Panc1 (cell line): ENCODE measurements at regions not wholly inside any gene's neighbourhood (a gene's known extent, or its start where the extent isn't known, plus 50 kb on each side); places are given as distances from the start of the nearest gene placed in this dataset.

Source experiments
- ATAC-seq: fragments of 200-7000 bp; cut with Tn5 transposase; 2 replicates; pipeline ENCODE4 v1.9.1; 2020; ENCODE audit warnings: mild to moderate bottlenecking, moderate library complexity
- BruUV-seq: library from RNA; stranded (reverse); fragments of 400-500 nt; replicated peaks from 2 replicates; lab custom pipeline; 2021; lab: Mats Ljungman, UMichigan
- CTCF ChIA-PET: fragments of 300-600 bp; sonication (Branson Sonifier 250); formaldehyde crosslinking; loops from one replicate; lab custom pipeline; 2022; ENCODE audit warnings: antibody characterized with exemption; lab: Charles Lee
- POLR2A ChIA-PET: fragments of 300-600 bp; sonication (Branson Sonifier 250); formaldehyde crosslinking; loops from one replicate; lab custom pipeline; 2022; ENCODE audit warnings: antibody characterized with exemption; lab: Charles Lee
- DNase-seq: peaks from one replicate; pipeline ENCODE4 v3.0.0-alpha.2; 2010; ENCODE audit warnings: low read depth, low spot score
- H3K27ac ChIP-seq: 2 replicates; pipeline ENCODE4 v1.5.1; 2011; ENCODE audit warnings: mild to moderate bottlenecking, low read length, inconsistent platforms
- H3K27me3 ChIP-seq: fragments of 200-500 bp; sonication (Bioruptor generic); 2 replicates; pipeline ENCODE4 v1.6.0; 2014; ENCODE audit warnings: low read length, inconsistent platforms; ENCODE audit not compliant: control insufficient read depth, insufficient read depth
- H3K36me3 ChIP-seq: fragments of 200-500 bp; sonication (Bioruptor generic); 2 replicates; pipeline ENCODE4 v1.5.1; 2014; ENCODE audit warnings: inconsistent platforms, mild to moderate bottlenecking, low read length, moderate library complexity; ENCODE audit not compliant: control insufficient read depth, insufficient read depth
- H3K4me1 ChIP-seq: 2 replicates; pipeline ENCODE4 v1.5.1; 2011; ENCODE audit warnings: inconsistent platforms, mild to moderate bottlenecking, low read length, moderate library complexity; ENCODE audit not compliant: control insufficient read depth, insufficient read depth
- H3K4me3 ChIP-seq, 2 experiments: 2 replicates each; pipeline ENCODE4 v1.5.1; 2011 to 2012; ENCODE audit warnings: low read depth in 2 of 2, low read length in 2 of 2, mild to moderate bottlenecking in 2 of 2, inconsistent platforms in 1 of 2, moderate library complexity in 1 of 2
- H3K9me3 ChIP-seq: fragments of 200-500 bp; sonication (Bioruptor generic); 2 replicates; pipeline ENCODE4 v1.5.1; 2014; ENCODE audit warnings: low read depth, mild to moderate bottlenecking, inconsistent platforms, low read length, moderate library complexity; ENCODE audit not compliant: control insufficient read depth, insufficient read depth
- CTCF ChIP-seq: fragments of 450-650 bp; IDR thresholded peaks from 2 replicates; pipeline ENCODE4 v1.5.1; 2017; ENCODE audit warnings: mild to moderate bottlenecking
- POLR2AphosphoS5 ChIP-seq: IDR thresholded peaks from 2 replicates; pipeline ENCODE4 v1.6.1; 2012; ENCODE audit warnings: mild to moderate bottlenecking, low read depth, low read length, moderate library complexity
- REST ChIP-seq, 2 experiments: IDR thresholded peaks; 2 replicates each; pipeline ENCODE4 v1.6.1; 2011 to 2012; ENCODE audit warnings: low read depth in 2 of 2, control low read depth in 1 of 2, low read length in 1 of 2, mild to moderate bottlenecking in 1 of 2, moderate library complexity in 1 of 2; ENCODE audit not compliant: insufficient read depth in 1 of 2
- SIN3A ChIP-seq: IDR thresholded peaks from 2 replicates; pipeline ENCODE4 v1.6.1; 2012; ENCODE audit warnings: low read depth, mild to moderate bottlenecking, low read length, moderate library complexity, borderline replicate concordance; ENCODE audit not compliant: insufficient read depth
- TCF7L2 ChIP-seq: IDR thresholded peaks from 2 replicates; pipeline ENCODE4 v1.6.1; 2011; ENCODE audit warnings: mild to moderate bottlenecking, low read depth, low read length, inconsistent platforms
- in situ Hi-C: cut with HindIII; loops from 2 replicates; pipeline ENCODE4 v1.10.0; 2016; ENCODE audit warnings: low sequenced_read_pairs, low pct_unique_long_range_greater_than_20kb
- intact Hi-C: fragments of 100-400 bp; cut with micrococcal nuclease; formaldehyde crosslinking; loops from one replicate; pipeline ENCODE4 v1.10.0; 2022; ENCODE audit not compliant: unreplicated experiment

- no peak overlapping the region for H3K4me3 ChIP-seq
- intact Hi-C loops, result no loop called here
- DNase-seq (no peak), ATAC-seq (no peak)
- POLR2A ChIA-PET, result no interaction called here
- no peaks in the 10 kb centered on the region for H3K27me3 ChIP-seq
- H3K9me3 ChIP-seq, result no peaks in the 10 kb centered on the region
- no TSS peak for BruUV-seq
- in situ Hi-C loops, result no loop called here
- no peak overlapping the region for H3K27ac ChIP-seq
- TF ChIP-seq REST (IDR thresholded peaks at IDR 0.05; ENCODE audit: insufficient read depth in 1 of 2, low read depth in 2 of 2, low read length in 1 of 2), result no peak
- no peaks in the 10 kb centered on the region for H3K36me3 ChIP-seq
- H3K4me1 ChIP-seq, result peaks cover 10% of the 10 kb centered on the region; the same call in 1 of the 2 replicates
- CTCF ChIA-PET, result no interaction called here
These were observed 651.6 kb upstream of the IGFBP3 start for GRCh38 chr7:46572691-46573090.

- POLR2A ChIA-PET, result no interaction called here
- no TSS peak for BruUV-seq
- in situ Hi-C loops, result no loop called here
These were observed 650.9 kb upstream of the IGFBP3 start for GRCh38 chr7:46571996-46572395.

More at GRCh38 chr7:46571996-46572395, 650.9 kb upstream of the IGFBP3 start:
- CTCF ChIA-PET, result no interaction called here
- Histone ChIP-seq H3K9me3 (no peaks in the 10 kb centered on the region), H3K27me3 (no peaks in the 10 kb centered on the region), H3K4me1 (peaks cover 10% of the 10 kb centered on the region; the same call in 1 of the 2 replicates), H3K36me3 (no peaks in the 10 kb centered on the region), H3K4me3 (no peak overlapping the region), H3K27ac (no peak overlapping the region)
- ATAC-seq, result no peak
- no peak for TF ChIP-seq SIN3A
- no peak for TF ChIP-seq TCF7L2
- no peak for TF ChIP-seq POLR2AphosphoS5
- TF ChIP-seq CTCF, result no peak
- TF ChIP-seq REST (IDR thresholded peaks at IDR 0.05; ENCODE audit: insufficient read depth in 1 of 2, low read depth in 2 of 2, low read length in 1 of 2), result no peak
- intact Hi-C loops, result no loop called here
- no peak for DNase-seq
